Mesothelial cell of epicardium (in vitro differentiated cells): ENCODE measurements at regions not wholly inside any gene's neighbourhood (a gene's known extent, or its start where the extent isn't known, plus 50 kb on each side); places are given as distances from the start of the nearest gene placed in this dataset.
"Not testable (repeated sequence)": the region's sequence is repeated elsewhere in the genome, so short reads cannot be mapped to it uniquely, and the experiment has no call there.

Source experiments
- DNase-seq, 2 experiments: peaks; one replicate each; pipeline ENCODE4 v3.0.0; 2021; ENCODE audit warnings: low spot score in 2 of 2; ENCODE audit not compliant: unreplicated experiment in 2 of 2
- H3K27ac Mint-ChIP-seq: 2 replicates; pipeline ENCODE4 v1.8.0; 2021; ENCODE audit warnings: mixed read lengths
- H3K27me3 Mint-ChIP-seq: 2 replicates; pipeline ENCODE4 v1.8.0; 2021; ENCODE audit warnings: low read depth, mixed read lengths
- H3K36me3 Mint-ChIP-seq: 2 replicates; pipeline ENCODE4 v1.8.0; 2021; ENCODE audit warnings: mixed read lengths
- H3K4me1 Mint-ChIP-seq: 2 replicates; pipeline ENCODE4 v1.8.0; 2021; ENCODE audit warnings: mixed read lengths
- H3K4me3 Mint-ChIP-seq: 2 replicates; pipeline ENCODE4 v1.8.0; 2021; ENCODE audit warnings: mild to moderate bottlenecking, moderate library complexity, mixed read lengths
- H3K9me3 Mint-ChIP-seq: 2 replicates; pipeline ENCODE4 v1.8.0; 2021; ENCODE audit warnings: mixed read lengths
- TF ChIP-seq, protein P1 (sequence below): fragments of 200-600 bp; sonication (generic); IDR thresholded peaks from one replicate; pipeline ENCODE4 v1.5.0; 2021; ENCODE audit warnings: antibody characterized with exemption; ENCODE audit not compliant: unreplicated experiment

DNA sequence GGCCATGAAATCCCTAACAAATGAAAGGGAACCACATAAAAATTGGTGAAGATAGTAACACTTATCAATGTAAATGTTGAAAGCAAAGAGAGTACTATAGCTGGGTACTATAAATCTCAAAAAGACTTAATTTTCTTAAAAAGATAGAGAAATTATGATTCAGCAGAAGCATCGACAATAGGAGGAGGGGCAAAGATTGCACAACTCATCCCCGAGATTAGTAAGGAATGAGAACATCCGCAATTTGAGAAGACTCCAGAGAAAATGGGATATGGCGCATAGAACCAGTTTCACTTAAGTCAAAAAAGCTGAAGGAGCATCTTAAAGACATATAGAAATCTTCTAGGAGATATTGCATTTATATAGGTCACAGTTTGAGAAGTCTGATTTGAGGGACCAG lies 220.2 kb upstream of the SLC16A7 start:
- no peak overlapping the region for H3K4me3 Mint-ChIP-seq
- TF ChIP-seq, protein P1, sequence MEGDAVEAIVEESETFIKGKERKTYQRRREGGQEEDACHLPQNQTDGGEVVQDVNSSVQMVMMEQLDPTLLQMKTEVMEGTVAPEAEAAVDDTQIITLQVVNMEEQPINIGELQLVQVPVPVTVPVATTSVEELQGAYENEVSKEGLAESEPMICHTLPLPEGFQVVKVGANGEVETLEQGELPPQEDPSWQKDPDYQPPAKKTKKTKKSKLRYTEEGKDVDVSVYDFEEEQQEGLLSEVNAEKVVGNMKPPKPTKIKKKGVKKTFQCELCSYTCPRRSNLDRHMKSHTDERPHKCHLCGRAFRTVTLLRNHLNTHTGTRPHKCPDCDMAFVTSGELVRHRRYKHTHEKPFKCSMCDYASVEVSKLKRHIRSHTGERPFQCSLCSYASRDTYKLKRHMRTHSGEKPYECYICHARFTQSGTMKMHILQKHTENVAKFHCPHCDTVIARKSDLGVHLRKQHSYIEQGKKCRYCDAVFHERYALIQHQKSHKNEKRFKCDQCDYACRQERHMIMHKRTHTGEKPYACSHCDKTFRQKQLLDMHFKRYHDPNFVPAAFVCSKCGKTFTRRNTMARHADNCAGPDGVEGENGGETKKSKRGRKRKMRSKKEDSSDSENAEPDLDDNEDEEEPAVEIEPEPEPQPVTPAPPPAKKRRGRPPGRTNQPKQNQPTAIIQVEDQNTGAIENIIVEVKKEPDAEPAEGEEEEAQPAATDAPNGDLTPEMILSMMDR: no peak

DNA sequence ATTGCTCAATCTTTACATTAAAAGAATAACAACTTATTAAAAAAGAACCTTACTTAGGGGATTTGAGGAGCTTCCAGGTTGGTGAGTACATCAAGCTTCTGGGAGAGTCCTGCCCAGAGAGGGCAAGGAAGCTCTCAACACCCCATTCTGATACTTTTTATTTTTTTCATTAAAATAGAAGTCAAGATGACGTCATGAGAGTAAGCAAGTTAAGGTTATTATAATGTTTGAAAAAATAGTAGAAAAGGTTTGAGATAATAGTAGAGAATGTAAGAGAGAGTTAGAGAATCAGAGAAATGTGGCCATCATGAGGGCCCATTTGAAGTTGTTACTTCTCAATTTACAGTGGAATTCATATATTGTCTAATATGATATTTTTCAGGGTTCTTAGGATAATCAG lies 221.0 kb upstream of the SLC16A7 start:
- Mint-ChIP-seq H3K4me3 (no peak overlapping the region), H3K9me3 (no peaks in the 10 kb centered on the region), H3K27ac (no peak overlapping the region), H3K27me3 (no peaks in the 10 kb centered on the region), H3K4me1 (no peaks in the 10 kb centered on the region), H3K36me3 (no peaks in the 10 kb centered on the region)
- no peak for DNase-seq
- TF ChIP-seq, protein P1: no peak

More for the DNA sequence above, 220.2 kb upstream of the SLC16A7 start:
- Mint-ChIP-seq H3K27ac (no peak overlapping the region), H3K4me1 (no peaks in the 10 kb centered on the region), H3K27me3 (no peaks in the 10 kb centered on the region), H3K9me3 (no peaks in the 10 kb centered on the region), H3K36me3 (no peaks in the 10 kb centered on the region)
- no peak for DNase-seq

DNA sequence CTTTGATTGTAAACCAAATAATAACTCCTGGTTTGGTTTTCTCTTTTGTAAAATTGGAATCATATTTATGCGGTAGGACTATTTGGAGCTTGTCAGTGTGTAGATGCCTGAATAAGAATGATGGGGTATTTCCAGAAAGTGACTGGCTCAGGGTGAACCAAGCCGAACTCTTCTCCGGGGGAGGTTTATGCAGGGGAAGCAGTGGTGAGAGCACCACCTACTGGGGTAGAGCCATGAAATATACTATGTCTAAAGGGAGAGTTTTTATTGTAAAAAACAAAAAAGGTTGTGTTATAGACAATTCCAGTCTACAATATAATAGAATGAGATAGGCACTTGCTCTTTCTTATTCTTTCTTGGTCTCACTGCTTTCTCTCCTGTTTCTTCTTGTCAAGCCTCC lies 222.9 kb upstream of the SLC16A7 start:
- DNase-seq: no peak
- no peak overlapping the region for H3K4me3 Mint-ChIP-seq
- H3K9me3 Mint-ChIP-seq: no peaks in the 10 kb centered on the region
- H3K27ac Mint-ChIP-seq: no peak overlapping the region
- H3K27me3 Mint-ChIP-seq: no peaks in the 10 kb centered on the region
- H3K36me3 Mint-ChIP-seq: no peaks in the 10 kb centered on the region
- TF ChIP-seq, protein P1: no peak
- H3K4me1 Mint-ChIP-seq: peaks cover 6% of the 10 kb centered on the region

DNA sequence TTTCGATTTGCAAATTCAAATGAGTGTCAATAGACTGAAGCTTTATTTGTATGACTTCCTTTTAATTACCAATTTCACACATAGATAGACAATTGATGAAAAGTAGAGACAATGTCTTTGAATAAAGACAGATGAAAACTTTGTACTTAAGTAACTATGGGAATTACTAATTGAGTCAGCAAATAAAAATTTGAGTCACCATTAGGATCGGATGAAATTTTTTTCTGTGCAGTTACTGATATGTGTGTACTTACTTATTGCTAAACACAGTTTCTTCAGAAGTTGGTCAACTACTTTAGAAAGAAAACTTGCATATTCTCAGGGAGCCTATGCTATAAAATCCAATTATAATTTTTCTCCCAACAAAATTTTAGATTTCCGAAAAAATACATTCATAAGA lies 224.9 kb upstream of the SLC16A7 start:
- Mint-ChIP-seq H3K36me3 (no peaks in the 10 kb centered on the region), H3K4me1 (peaks cover 6% of the 10 kb centered on the region), H3K27ac (no peak overlapping the region), H3K27me3 (no peaks in the 10 kb centered on the region), H3K4me3 (no peak overlapping the region), H3K9me3 (no peaks in the 10 kb centered on the region)
- TF ChIP-seq, protein P1: no peak
- DNase-seq: no peak

DNA sequence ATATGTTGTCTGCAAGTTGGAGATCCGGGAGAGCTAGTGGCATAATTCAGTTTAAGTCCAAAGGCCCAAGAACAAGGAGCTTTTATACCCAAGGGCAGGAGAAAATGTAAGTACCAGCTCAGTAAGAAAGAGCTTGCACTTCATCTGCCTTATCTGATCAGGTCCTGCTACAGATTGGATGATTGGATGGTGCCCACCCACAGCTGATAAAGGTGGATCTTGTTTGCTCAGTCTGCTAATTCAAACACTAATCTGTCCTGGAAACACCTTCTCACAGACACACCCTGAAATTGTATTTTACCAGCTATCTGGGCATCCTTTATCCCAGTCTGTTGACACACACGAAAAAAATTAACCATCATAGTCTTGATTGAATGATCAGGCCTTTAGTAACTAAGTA lies 230.7 kb upstream of the SLC16A7 start:
- no peak for DNase-seq
- Mint-ChIP-seq H3K9me3 (no peaks in the 10 kb centered on the region), H3K27me3 (no peaks in the 10 kb centered on the region), H3K27ac (no peak overlapping the region), H3K36me3 (no peaks in the 10 kb centered on the region), H3K4me3 (no peak overlapping the region), H3K4me1 (peaks cover 6% of the 10 kb centered on the region)
- TF ChIP-seq, protein P1: no peak

DNA sequence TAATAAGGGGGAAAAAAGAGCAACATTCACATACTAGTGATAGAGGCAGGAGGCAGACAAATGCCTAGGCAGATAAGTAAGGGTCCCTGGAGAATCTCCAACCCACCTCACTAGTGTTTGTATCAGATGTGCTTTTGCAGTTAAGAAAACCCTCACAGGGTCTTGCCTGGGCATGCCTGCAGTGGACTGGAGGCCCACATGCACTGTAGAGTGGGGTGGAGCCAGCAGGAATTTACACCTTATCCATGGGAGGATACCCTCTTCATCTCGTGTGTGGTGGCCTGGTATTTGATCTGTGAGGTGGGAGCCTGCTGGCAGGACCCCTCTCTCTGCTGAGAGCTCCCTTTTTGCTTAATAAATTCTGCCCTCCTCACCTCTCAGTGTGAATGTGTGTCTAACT lies 238.0 kb upstream of the SLC16A7 start:
- peaks cover 12% of the 10 kb centered on the region for H3K9me3 Mint-ChIP-seq
- no peak overlapping the region for H3K27ac Mint-ChIP-seq
- peaks cover 2% of the 10 kb centered on the region for H3K4me1 Mint-ChIP-seq
- TF ChIP-seq, protein P1: no peak
- no peak for DNase-seq
- H3K27me3 Mint-ChIP-seq: no peaks in the 10 kb centered on the region
- no peak overlapping the region for H3K4me3 Mint-ChIP-seq
- H3K36me3 Mint-ChIP-seq: no peaks in the 10 kb centered on the region

DNA sequence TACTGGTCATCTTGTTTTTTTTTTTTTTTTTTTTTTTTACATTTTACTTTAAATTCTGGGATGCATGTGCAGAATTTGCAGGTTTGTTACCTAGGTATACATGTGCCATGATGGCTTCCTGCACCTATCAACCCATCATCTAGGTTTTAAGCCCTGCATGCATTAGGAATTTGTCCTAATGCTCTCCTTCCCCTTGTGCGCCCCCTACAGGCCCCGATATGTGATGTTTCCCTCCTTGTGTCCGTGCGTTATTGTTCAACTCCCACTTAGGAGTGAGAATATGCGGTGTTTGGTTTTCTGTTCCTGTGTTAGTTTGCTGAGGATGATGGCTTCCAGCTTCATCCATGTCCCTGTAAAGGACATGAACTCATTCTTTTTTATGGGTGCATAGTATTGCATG lies 249.6 kb upstream of the SLC16A7 start:
- not testable (repeated sequence) for H3K27ac Mint-ChIP-seq, H3K36me3 Mint-ChIP-seq, H3K4me3 Mint-ChIP-seq, DNase-seq, H3K27me3 Mint-ChIP-seq, H3K4me1 Mint-ChIP-seq
- peaks cover 21% of the 10 kb centered on the region for H3K9me3 Mint-ChIP-seq
